ENCODE measurements at regions not wholly inside any gene's neighbourhood (a gene's known extent, or its start where the extent isn't known, plus 50 kb on each side); places are given as distances from the start of the nearest gene placed in this dataset.

DNA sequence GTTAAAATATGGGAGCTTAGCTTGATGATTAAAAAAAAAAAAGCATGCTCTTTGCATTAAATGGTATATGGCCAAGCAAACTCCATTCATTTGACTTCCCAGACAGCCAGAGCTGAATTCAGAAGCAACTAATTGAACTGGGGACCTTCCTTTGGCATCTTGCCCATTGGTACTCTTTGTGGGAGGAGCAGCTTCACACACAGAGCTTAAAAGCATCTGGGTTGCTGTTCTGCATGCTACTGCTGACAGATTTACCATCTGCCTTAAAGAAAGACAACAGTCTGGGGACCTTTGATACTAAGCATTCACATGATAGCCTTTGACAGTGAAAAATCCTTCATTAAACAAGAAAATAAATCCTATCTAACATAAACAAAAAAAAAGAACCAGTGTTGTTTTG, 977.9 kb downstream of the TMTC2 start:
- Histone ChIP-seq H3K27ac (no peak overlapping the region), H3K4me3 (no peak overlapping the region), H3K27me3 (no peaks in the 10 kb centered on the region), H3K36me3 (no peaks in the 10 kb centered on the region), H3K4me1 (peaks cover 0 to 3% (median 0%) of the 10 kb centered on the region in 4 donors), H3K9me3 (no peaks in the 10 kb centered on the region)
- DNase-seq (ENCODE audit: low spot score in 2 of 2) = no peak
- TF ChIP-seq, protein P1, sequence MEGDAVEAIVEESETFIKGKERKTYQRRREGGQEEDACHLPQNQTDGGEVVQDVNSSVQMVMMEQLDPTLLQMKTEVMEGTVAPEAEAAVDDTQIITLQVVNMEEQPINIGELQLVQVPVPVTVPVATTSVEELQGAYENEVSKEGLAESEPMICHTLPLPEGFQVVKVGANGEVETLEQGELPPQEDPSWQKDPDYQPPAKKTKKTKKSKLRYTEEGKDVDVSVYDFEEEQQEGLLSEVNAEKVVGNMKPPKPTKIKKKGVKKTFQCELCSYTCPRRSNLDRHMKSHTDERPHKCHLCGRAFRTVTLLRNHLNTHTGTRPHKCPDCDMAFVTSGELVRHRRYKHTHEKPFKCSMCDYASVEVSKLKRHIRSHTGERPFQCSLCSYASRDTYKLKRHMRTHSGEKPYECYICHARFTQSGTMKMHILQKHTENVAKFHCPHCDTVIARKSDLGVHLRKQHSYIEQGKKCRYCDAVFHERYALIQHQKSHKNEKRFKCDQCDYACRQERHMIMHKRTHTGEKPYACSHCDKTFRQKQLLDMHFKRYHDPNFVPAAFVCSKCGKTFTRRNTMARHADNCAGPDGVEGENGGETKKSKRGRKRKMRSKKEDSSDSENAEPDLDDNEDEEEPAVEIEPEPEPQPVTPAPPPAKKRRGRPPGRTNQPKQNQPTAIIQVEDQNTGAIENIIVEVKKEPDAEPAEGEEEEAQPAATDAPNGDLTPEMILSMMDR (IDR thresholded peaks at IDR 0.05) = no peak
- TF ChIP-seq EP300 (IDR thresholded peaks at IDR 0.05) = no peak
- TF ChIP-seq POLR2A (IDR thresholded peaks at IDR 0.05) = no peak

DNA sequence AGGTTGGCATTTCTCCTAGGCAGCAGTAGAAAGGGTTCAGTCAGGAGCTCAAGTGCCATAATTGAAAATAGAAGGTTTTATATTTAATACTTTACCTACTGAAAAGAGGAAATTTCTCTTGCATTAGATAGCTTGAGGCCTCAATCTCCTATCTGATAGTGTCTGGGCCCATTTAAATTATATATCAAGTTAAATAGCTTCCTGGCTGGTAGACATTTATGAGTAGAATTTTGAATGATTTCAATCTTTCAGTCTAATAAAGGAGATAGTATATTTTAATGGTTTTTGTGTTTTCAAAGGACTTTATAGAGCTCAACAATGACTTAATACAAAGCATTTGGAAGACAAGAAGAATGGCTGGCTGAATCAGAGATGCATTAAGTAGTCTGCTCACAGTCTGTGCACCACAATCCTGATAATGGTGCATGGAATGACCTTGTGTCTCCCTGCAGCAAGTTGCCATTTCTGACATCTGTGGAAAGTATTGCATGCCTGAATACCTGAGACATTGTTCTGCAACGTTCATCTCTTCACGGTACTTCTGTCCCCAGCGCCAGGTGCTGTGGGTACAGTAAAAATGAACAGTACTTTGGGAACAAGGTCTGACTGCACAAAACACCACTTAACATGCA, 974.1 kb downstream of the TMTC2 start:
- TF ChIP-seq EP300 (IDR thresholded peaks at IDR 0.05) (no peak), POLR2A (IDR thresholded peaks at IDR 0.05) (no peak)
- TF ChIP-seq, protein P1 (IDR thresholded peaks at IDR 0.05) = no peak
- Histone ChIP-seq H3K4me3 (no peak overlapping the region), H3K4me1 (no peaks in the 10 kb centered on the region), H3K27ac (no peak overlapping the region), H3K36me3 (no peaks in the 10 kb centered on the region), H3K27me3 (no peaks in the 10 kb centered on the region), H3K9me3 (no peaks in the 10 kb centered on the region)
- DNase-seq (ENCODE audit: low spot score in 2 of 2) = no peak
- 86 to 91% methylated on average over 3 of the region's 3 CpGs for whole genome bisulfite sequencing, 2 donors

DNA sequence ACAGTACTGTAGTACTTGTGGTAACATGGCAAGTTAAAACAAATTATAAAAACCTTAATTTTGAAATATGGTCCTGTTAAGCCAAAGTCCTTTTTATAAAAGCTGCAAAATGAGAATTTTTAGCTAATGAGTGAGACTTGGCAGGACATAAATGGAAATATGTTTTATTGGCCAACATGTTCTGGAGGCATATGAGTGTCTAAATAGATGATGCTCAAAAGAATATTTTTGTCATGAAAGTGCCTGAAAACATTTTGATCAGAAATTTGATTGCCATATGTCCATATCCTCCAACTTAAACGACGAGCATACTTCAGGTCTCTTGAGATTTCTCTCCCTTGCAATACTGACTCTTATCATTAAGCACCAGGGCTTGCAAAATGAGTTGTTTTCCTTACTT, 972.6 kb downstream of the TMTC2 start:
- Histone ChIP-seq H3K27me3 (no peaks in the 10 kb centered on the region), H3K4me3 (no peak overlapping the region), H3K4me1 (no peaks in the 10 kb centered on the region), H3K9me3 (no peaks in the 10 kb centered on the region), H3K36me3 (no peaks in the 10 kb centered on the region), H3K27ac (no peak overlapping the region)
- no peak for TF ChIP-seq POLR2A (IDR thresholded peaks at IDR 0.05)
- TF ChIP-seq, protein P1 (IDR thresholded peaks at IDR 0.05) = no peak
- TF ChIP-seq EP300 (IDR thresholded peaks at IDR 0.05) = no peak
- 74 to 78% methylated on average over 2 of the region's 2 CpGs for WGBS, 2 donors
- no peak for DNase-seq (ENCODE audit: low spot score in 2 of 2)

DNA sequence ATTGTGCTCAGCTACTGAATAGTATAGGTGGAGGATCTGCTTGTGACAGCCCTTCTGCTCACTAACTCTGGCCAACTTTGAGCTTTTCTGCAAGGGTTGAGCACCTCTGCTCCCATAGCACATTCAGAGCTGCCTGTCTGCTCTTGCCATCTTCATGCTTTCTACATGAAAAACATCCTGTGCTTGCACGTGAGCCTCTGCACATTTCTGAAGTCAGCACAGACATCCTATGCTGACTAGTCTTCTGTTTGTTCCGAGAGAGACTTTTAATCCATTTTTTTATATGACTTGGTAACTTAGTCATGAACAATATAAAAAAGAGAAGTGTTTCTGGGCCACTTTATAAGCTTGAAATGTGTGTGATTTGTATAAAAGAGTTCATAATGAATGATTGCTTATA, 969.3 kb downstream of the TMTC2 start:
- H3K4me3 ChIP-seq = no peak overlapping the region
- H3K27me3 ChIP-seq = no peaks in the 10 kb centered on the region
- no peaks in the 10 kb centered on the region for H3K36me3 ChIP-seq
- DNase-seq (ENCODE audit: low spot score in 2 of 2) = no peak
- WGBS, 2 donors = 63 to 67% methylated on average over 2 of the region's 2 CpGs
- H3K4me1 ChIP-seq = no peaks in the 10 kb centered on the region
- TF ChIP-seq, protein P1 (IDR thresholded peaks at IDR 0.05) = no peak
- TF ChIP-seq EP300 (IDR thresholded peaks at IDR 0.05) = no peak
- TF ChIP-seq POLR2A (IDR thresholded peaks at IDR 0.05) = no peak
- H3K27ac ChIP-seq = no peak overlapping the region
- H3K9me3 ChIP-seq = peaks cover 0 to 19% (median 2%) of the 10 kb centered on the region in 4 donors

DNA sequence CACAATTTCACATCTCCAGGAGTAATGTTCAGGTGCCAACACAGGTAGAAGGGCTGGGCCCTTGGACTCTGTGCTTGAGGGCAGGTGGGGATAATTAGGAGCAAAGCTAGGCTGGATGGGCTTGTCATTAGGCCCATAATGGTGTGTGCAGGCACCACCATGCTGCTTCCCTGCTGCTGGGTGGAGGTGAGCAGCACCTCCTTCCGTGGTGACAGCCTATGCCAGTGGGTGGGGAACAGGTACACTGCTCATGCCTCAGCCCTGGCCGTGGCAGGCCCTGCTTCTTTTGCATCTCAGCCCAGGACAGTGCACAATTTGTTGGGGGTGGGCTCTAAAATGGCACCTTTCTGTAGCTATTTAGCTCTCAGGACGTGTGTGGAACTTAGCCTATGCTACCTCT, 955.5 kb downstream of the TMTC2 start:
- Histone ChIP-seq H3K36me3 (no peaks in the 10 kb centered on the region), H3K27me3 (no peaks in the 10 kb centered on the region), H3K4me1 (no peaks in the 10 kb centered on the region), H3K4me3 (no peak overlapping the region), H3K9me3 (peaks cover 0 to 7% (median 0%) of the 10 kb centered on the region in 4 donors), H3K27ac (no peak overlapping the region)
- no peak for TF ChIP-seq EP300 (IDR thresholded peaks at IDR 0.05)
- TF ChIP-seq, protein P1 (IDR thresholded peaks at IDR 0.05) = no peak
- TF ChIP-seq POLR2A (IDR thresholded peaks at IDR 0.05) = no peak
- WGBS, 2 donors = 80 to 83% methylated on average over 3 of the region's 3 CpGs
- no peak for DNase-seq (ENCODE audit: low spot score in 2 of 2)
